Stimulated activated CD4-positive, alpha-beta T cell treated with anti-CD3 and anti-CD28 coated beads, Interleukin-12 subunit alpha, Interleukin-12 subunit beta, amount 100 ng/mL, for 24 hours (primary cell): ENCODE measurements at regions not wholly inside any gene's neighbourhood (a gene's known extent, or its start where the extent isn't known, plus 50 kb on each side); places are given as distances from the start of the nearest gene placed in this dataset.

Experiments used
- DNase-seq, 2 experiments: peaks; one replicate each; pipeline ENCODE4 v3.0.0-alpha.2; 2020; ENCODE audit warnings: low read depth in 2 of 2

DNA sequence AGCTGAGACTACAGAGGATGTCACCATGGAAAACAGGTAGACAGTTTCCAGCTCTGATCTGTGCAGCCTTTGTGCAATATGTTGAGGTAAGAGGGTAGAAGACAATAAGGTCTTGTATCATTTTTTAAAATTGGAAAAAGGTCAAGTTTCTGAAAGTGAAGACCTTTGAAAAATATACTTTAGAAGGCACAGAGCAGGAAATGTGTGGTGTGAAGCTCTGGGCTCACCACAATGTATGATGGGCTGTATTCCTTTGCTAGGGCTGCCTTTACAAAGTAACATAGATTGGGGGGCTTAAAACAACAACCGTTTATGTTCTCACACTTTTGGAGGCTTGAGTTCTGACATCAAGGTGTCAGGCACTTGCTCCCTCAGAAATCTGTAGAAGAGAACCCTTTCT, 514.3 kb upstream of the JARID2 start:
- DNase-seq, result no peak

DNA sequence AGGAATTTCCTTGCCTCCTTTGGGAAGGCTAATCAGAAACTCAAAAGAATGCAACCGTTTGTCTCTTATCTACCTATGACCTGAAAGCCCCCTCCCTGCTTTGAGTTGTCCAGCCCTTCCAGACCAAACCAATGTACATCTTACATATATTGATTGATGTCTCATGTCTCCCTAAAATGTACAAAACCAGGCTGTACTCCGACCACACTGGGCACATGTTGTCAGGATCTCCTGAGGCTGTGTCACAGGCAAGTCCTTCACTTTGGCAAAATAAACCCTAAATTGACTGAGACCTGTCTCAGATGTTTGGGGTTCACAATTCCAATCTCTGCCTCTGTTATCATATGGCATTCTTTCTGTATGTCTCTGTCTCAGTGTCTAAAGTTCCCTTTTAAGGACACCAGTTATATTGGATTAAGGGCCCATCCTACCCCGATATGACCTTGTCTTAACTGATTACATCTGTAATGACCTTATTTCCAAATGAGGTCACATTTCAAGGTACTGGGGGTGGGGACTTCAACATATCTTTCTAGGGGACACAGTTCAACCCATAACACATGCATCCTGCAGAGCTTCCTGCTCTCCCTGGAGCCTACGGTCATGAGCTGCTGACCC, 513.5 kb upstream of the JARID2 start:
- no peak for DNase-seq

DNA sequence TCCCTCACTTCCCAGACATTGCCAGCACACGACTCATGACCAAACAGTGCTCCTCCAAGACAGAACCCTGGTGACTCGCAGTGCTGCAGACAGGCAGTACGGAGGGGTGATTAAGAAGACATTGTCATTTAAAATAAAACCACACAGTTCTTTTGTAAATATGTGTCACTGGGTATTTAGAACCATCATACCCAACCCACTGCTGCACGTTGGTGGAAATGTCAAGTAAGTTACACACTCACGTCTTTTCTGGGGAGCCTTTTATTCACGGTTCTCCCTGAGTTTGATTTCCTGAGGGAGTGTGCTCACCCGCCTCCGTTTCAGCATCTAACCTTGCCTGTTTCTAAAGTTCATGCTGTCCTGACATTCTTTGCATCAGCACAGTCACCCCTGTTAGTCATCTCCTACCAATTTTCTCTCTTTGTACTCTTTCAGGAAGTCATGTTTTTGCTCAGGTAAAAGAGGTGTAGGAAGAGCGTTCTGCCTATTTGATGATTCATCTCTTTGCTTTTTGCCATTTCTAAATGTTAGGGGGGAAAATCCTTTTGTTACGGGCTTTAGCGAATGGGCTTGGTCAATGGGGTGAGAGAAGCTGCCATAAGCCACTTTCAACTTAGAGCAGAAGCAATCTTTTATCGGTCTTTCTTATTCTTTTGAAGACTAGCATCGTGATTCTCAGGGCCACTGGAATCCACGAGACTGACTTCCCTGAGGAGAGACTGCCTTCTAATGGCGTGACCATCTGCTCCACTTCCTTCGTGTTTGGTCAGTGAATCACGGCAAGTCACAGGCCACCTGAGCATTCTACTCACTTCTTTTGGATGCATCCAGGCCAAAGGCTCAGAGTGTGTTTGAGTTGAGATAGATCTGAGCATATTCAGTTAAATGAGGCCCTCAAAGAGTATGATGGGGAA, 512.8 kb upstream of the JARID2 start:
- peak in 1 of 2 experiments; percentile 49 for DNase-seq

DNA sequence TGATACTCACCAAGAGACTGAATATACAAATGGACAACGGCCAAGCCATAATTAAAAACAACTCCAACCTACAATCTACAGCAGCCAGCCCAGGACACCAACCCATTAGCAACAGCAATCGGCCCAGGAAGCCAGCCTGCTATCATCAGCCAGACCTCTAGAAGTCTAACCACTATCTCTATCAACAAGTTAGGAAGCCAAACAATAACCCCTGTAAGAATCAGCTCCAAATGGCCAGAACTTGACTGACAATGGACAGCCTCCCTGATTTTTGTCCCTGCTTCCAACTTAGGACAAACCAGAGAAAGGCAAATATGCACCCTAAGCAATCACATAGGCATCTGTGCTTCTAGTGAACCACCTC, 511.8 kb upstream of the JARID2 start:
- no peak for DNase-seq

DNA sequence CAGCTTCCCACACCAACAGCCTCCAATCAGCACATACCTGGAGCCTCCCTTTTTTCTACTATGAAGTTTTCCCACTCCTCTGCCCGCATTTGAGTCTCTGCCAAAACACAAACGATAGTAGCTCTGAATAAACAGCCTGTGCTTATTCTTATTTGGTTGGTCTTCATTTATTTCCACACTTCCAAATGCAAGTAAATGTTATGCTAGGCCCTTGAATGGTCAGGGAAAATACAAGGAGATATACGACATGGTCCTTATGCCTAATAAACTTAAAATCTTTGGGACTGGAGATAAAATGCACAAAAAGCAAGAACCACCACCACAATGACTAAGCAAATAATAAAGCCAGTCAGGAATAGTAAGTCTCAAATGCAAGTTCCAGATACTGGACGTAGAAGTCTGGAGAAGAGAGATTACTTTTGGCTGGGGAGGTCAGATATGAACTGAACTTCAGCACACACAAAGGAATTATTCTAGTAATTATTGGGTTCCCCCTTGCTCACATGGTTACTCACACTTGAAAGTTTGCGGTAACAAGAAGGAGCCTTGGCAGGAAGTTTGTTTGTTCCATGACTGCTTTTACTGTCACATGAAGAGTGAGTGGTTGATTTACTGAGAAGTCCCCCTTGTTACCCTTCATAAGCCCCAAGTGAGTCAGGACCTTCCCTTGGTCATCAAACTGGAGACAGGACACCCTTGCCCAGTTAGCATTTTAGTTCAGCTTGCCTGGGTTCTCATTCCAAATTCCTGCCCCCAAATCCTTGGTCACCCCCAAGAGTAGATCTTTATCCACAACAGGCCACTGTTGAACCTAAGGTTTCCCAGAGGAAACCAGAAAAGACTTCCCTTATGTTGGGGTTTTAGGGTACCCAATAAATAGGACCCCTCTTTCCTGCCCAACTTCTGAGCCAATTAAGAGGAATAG, 511.2 kb upstream of the JARID2 start:
- no peak for DNase-seq

DNA sequence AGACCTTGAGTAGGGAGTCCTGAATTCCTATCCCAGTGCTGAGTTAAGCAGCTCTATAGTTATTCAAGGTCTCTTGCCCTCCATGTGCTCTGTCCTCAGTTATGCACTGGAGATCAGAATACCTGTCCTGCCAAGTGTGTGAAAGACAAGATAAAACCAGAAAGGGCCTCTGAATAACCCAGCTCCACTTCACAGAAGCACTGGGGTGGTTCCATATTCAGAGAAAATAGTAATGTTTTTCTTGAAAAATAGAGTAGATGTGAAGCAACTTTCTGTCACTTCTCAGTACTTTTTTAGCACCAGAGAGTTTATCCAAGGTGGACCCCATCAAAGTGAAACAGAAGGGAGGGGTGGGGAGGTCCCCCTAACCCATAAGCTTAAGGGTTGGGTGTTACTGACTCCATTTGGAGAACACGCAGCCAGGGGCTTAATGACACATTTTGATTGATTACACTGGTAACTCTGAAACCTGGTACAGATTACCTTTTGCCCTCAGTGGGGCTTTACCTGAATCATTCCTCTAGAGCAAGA, 509.8 kb upstream of the JARID2 start:
- no peak for DNase-seq

DNA sequence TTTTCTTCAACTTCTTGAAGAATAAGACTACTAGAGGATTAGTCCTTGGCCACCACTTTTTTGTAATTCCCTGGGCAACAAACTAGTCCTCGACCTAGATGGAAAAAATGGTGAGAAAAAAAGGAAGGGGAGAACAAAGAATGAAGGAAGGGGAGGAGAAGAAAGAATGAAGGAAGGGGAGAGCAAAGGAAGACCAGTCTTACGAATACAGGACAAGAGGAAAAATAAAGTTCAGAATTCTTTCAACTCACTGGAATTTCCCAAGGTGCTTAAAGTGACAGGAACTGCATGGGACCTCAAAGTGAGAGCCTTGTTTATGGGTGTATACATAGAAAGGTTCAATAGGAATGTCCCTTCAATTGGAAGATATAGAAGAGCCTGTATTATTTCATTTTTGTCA, 509.3 kb upstream of the JARID2 start:
- no peak for DNase-seq

DNA sequence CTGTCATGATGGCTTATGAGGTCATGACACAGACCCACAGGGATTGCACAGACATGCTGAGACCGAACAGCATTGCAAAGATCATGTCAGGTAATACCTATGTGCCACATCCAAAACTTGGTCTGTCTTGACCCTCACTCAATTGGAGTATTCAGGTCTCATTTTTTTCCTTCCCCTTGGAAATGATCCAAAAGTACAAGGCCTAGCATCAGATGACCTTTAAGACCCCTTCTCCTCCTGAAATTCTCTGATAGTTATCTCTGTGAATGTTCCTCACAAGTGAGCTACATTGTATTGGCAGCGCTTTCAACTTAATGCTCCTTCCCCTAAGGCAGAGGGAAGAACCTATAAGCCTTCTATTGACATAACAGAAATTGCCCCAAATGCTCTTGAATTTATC, 507.4 kb upstream of the JARID2 start:
- DNase-seq, result no peak

DNA sequence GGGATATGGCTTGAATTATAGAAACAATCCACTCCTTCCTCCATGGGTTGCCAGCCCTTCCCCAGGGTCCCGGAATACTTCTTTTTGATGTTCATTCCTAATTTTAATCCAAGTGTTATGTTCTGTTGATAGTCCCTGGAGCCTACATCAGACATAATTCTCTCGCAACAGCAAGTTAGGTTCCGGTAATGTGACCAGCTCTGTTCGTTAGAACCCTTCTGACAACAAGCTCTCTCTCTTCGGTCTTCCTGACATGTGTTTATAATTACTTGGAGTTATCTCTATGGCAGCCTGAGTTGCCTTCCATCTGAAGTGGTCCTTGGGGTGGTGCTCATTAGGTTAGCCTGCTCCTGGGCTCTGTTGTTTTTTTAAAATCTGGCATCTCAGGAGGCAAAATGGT, 506.9 kb upstream of the JARID2 start:
- no peak for DNase-seq

DNA sequence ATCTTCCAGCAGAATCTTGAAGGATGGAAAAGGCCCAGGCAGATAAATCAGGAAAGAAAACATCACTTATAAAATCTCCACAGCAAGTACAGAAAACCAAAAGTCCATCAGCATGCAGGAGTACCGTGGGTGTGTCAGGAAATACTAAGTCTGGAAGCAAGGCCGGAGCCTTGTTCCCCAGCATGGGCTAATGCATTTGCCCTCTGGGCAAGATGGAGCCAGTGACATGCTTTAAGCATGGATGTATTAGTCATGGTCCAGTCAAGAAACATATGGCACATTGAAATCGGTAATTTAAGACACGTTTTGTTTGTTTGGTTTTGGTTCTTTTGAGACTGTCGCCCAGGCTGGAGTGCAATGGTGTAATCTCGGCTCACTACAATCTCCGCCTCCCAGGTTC, 506.0 kb upstream of the JARID2 start:
- DNase-seq, result no peak

DNA sequence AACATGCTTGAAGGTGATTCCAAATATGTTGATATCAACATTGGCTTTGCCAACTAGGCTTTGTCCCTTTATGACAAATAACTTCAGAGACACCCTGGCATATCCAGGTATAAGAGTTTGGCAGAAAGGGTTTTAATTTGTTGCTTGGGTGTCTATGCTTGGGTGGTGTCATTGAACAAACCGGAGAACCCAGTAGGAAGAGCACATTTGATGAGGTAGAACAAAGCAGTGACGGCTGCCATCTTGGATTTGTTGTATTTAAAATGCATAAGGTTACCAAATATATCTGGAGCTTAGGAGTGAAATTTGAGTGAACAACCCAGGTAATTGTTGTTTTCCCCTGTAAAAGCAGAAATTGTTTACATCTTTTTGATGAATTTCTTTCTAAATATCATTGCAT, 503.7 kb upstream of the JARID2 start:
- DNase-seq, result no peak

DNA sequence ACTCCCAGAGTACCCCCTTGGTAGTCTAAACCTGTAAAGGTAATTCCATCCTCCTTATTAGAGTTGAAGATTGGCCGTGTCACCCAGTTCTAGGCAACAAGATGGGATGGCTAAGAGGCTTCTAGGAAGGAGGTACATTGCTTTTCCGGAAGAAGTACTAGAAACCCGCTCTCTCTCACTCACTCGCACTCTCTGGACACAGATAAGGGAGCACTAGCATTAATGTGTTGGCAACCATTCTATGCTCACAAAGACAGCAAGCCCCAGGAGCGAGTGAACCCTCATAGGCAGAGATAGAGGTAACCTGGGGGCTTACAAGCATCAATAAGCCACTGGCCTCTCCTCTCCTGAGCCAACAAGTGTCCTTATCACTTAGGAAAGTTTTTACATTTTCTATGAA, 503.2 kb upstream of the JARID2 start:
- DNase-seq, result no peak

DNA sequence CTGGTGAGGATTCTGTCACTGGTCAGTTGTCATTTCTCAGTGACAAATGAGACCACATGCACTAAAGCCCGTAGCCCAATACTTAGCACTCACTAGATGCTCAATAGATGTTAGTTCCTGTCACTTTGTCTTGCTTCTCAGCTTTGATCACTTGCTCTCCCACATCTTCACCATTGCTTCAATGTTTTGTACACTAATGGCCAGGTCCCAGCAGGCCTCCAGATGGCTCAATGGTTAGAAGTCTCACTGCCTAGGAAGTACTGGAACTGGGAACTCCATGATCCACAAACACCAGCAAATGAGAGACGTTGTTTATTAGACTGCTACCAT, 502.8 kb upstream of the JARID2 start:
- DNase-seq, result no peak

DNA sequence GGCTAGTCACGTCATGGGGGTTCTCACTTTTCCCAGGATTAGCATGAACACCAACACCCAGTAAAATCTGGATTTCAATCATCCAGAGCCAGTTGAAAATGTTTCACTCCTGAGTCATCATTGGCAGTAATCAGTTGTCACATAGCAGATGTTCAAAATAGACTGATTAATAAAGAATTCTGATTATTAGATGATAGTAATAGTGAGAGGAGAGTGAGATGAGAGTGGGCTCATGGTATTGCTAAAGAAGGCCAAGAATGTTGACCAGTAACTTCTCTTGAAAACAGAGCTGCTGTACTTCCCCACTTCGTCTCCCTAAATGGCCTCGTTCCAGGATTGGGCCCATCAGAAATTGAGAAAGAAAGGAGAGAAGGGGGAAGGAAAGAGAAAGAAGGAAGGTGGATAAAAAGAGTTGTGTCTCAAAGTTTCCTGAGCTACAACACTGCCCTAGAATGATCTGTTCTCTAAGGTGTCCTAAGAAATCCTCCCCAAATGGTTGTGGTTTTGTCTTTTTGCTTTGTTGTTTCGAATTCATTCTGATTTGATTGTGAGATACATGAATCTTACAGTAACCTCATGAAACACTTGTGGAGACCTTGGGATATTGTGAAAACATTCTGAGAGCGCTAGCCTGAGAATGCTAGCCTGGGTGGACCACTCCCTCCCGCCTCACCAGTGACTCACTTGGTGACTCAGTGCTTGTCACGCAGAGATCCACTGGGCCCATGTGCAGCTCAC, 502.2 kb upstream of the JARID2 start:
- peak; percentile 76 to 84 for DNase-seq

DNA sequence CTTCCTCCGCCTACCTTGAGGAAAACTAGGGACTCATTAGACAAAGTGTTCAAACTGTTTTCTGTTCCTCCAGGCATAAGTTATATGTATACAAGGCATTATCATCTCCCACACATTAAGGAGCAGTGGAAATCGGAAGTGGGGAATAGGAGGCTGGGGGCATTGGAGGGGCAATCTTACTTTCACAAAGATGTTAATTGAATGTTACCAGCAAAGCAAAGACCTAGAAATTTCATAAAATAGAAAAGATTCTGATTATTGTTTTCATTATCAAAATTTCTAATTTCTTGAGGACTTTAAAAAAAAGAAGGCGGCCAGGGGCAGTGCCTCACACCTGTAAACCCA, 501.7 kb upstream of the JARID2 start:
- DNase-seq, result no peak

DNA sequence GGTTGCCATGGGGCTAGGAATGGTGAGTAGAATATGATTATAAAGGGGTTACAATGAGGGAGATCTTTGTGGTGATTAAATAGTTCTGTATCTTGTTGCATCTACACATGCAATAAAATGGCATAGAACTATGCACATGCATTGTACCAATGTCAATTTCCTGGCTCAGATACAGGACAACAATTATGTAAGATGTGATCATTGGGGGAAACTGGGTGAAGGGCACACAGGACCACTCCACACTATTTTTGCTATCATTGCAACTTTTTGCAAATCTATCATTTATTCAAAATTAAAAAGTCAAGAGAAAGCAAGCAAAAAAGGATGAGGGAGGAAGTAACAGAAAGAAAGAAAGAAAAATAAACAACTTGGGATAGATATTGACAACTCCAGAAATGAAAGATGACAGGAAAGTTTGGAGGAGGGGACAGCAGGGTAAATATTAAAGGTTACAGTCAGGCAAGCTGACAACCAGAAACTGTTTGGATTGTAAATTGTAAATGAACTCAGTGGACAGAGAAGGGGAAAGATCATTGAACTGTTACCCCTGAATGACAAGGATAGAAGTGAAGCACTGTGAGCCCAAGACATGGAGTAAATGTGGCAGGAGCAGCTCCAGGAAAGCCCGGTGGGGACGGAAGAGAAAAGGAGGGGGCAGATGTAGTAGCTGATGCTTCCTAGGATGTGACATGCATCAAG, 499.6 kb upstream of the JARID2 start:
- no peak for DNase-seq

DNA sequence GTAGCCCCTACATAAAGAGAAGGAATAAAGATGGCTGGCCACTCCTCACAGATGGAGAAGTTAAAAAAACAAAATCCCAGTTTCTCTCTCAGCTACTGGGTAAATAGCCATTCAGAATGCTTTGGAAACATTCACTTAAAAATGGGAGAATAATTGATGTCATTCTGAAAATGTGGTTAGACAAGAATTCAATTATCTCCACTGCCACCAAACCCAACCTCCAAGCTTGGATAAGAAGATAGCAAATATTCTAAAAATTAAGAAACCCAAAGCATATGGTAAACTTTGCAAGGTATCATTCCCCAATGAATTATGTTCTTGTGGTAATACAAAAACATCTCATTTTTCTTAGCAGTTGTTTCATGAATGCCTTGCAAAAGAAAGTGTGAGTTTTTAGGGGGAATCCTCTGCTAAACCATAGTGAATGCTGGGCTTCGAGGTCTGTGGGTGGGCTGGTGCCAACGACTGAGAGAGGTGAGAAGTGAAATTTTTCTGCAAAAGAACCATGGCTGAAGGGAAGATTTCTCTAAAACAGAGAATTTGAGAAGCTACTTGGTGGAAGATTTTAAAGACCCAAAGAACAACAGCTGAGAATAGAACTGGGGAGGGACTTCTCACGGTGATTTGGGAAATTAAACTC, 497.9 kb upstream of the JARID2 start:
- no peak for DNase-seq

DNA sequence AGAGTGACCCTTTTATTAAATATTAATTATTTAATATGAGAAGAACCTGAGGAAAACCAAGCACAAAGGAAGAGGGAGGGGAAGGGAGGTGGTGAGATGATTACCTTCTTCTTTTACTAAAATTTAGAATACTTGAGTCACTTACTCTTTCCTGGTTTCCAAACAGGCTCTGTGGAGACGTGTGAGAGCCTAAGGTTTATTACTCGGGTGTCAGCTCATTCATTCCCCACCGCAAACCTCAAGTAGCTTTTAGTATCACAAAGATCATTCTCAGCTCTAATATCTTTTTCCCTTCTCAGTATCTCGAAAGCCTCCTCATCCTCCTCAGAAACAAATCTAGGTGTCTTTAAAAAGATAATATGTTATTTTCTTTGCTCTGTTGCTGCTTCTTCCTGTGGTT, 497.2 kb upstream of the JARID2 start:
- no peak for DNase-seq

DNA sequence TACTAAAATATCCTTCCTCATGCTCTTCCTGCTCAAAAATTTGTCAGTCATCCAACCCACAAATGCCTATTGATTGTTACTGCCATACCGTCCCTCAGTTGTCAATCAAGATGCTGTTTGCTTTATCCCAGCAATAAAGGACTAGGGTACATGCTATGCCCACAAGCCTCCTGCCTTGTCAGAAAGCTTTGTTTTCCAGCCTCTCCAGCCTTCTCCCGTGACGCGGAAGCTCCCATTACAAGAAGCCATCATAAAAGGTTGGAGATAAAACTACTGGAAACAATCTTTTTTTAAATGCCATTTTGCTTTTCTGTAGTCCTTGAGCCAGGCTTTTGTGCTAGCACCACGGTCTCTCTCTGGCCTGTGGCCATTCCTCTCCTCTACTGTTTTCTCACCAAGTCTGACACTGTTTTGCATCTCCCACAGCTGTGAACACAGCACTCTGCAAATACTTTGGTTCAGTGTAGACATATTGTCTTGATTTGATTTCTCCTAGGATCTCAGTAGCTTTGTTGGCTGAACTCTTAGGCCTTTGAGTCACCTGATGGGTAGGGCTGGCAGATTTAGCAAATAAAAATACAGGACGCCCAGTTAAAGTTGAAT, 495.7 kb upstream of the JARID2 start:
- DNase-seq, result no peak

DNA sequence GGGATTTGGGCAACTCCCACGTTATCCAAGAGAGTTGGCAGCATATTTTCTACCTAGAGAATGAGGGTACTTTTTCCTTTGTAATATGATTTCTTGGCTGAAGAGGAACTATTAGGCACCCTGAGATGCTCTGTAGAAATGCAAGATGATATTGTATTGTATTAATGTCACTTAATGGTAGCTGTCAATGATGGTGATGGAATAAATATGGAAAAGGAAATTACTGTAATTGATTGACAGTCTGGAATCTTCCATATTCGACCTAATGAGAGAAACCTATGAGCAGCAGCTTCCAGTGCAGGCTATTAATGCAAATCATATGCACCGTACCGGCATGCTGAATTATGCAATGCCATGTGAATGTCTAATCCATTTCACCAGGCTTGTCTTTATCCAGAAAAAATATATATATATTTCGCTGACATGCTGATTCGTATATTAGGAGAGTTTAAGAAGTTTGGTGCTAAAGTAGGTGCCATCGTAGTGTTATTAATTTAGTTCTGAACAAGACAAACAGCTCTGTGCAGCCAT, 494.2 kb upstream of the JARID2 start:
- no peak for DNase-seq
